Neural crest cell (in vitro differentiated cells): ENCODE measurements at regions not wholly inside any gene's neighbourhood (a gene's known extent, or its start where the extent isn't known, plus 50 kb on each side); places are given as distances from the start of the nearest gene placed in this dataset.

Source experiments
- DNase-seq: peaks from one replicate; pipeline ENCODE4 v3.0.0; 2021; ENCODE audit warnings: low read depth, mixed read lengths, low spot score
- H3K27ac Mint-ChIP-seq: one replicate; pipeline ENCODE4 v1.8.0; 2021; ENCODE audit warnings: mild to moderate bottlenecking, mixed read lengths; ENCODE audit not compliant: unreplicated experiment
- H3K27me3 Mint-ChIP-seq: 2 replicates; pipeline ENCODE4 v1.8.0; 2021; ENCODE audit warnings: low read depth, mild to moderate bottlenecking, mixed read lengths
- H3K36me3 Mint-ChIP-seq: 2 replicates; pipeline ENCODE4 v1.8.0; 2021; ENCODE audit warnings: low read depth, mild to moderate bottlenecking, mixed read lengths
- H3K4me1 Mint-ChIP-seq: 2 replicates; pipeline ENCODE4 v1.8.0; 2021; ENCODE audit warnings: mixed read lengths
- H3K4me3 Mint-ChIP-seq: one replicate; pipeline ENCODE4 v1.8.0; 2021; ENCODE audit warnings: mild to moderate bottlenecking, mixed read lengths
- H3K9me3 Mint-ChIP-seq: 2 replicates; pipeline ENCODE4 v1.8.0; 2021; ENCODE audit warnings: mixed read lengths
- TF ChIP-seq, protein P1 (sequence below): fragments of 200-600 bp; sonication (generic); conservative IDR thresholded peaks from 2 replicates; pipeline ENCODE4 v1.5.0; 2021; ENCODE audit warnings: antibody characterized with exemption, mild to moderate bottlenecking

DNA sequence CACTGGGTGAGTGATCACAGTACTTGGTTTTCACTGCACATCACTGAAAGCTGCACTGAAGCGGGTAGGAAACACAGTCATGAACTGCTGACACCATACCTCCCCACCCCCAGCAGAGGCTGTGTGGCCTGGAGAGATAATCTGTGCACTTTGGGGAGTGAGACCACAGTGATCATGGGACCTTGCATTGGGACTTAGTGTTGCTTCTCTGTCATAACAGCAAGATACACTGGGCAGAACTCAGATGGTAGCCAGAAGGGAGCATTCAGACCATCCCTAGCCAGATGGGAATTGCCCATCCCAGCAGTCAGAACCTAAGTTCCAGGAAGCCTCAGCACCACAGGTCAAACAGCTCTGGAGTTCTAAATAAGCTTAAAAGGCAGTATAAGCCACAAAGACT is 346.4 kb upstream of the TMEM229A start:
- no peak overlapping the region for H3K4me3 Mint-ChIP-seq

DNA sequence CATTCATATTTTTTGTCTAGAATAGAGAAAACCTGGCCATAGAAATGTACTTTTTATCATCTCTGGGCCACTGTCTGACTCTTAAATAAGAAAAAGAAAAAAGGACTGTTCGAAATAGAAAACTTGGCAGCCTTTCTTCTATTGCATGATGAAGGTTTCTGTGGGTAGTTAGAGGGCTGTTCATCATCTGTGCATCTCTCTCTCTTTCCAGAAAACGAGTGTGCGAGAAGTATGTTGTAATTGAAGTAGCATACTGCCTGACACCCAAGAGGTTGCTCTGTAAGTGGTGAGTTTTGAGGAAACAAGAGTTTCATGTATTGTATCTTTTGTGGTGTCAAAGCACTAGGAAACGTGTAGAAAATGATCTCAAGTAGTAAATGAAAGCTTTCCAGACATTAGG is 343.2 kb upstream of the TMEM229A start:
- TF ChIP-seq, protein P1, sequence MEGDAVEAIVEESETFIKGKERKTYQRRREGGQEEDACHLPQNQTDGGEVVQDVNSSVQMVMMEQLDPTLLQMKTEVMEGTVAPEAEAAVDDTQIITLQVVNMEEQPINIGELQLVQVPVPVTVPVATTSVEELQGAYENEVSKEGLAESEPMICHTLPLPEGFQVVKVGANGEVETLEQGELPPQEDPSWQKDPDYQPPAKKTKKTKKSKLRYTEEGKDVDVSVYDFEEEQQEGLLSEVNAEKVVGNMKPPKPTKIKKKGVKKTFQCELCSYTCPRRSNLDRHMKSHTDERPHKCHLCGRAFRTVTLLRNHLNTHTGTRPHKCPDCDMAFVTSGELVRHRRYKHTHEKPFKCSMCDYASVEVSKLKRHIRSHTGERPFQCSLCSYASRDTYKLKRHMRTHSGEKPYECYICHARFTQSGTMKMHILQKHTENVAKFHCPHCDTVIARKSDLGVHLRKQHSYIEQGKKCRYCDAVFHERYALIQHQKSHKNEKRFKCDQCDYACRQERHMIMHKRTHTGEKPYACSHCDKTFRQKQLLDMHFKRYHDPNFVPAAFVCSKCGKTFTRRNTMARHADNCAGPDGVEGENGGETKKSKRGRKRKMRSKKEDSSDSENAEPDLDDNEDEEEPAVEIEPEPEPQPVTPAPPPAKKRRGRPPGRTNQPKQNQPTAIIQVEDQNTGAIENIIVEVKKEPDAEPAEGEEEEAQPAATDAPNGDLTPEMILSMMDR, result no peak
- Mint-ChIP-seq H3K9me3 (no peaks in the 10 kb centered on the region), H3K36me3 (no peaks in the 10 kb centered on the region), H3K27ac (no peak overlapping the region), H3K4me3 (no peak overlapping the region), H3K4me1 (peaks cover 26% of the 10 kb centered on the region), H3K27me3 (no peaks in the 10 kb centered on the region)
- no peak for DNase-seq

More for the DNA sequence above, 346.4 kb upstream of the TMEM229A start:
- Mint-ChIP-seq H3K9me3 (peaks cover 4% of the 10 kb centered on the region), H3K4me1 (peaks cover 21% of the 10 kb centered on the region), H3K27me3 (no peaks in the 10 kb centered on the region), H3K36me3 (no peaks in the 10 kb centered on the region), H3K27ac (no peak overlapping the region)
- DNase-seq, result no peak
- TF ChIP-seq, protein P1, result no peak

DNA sequence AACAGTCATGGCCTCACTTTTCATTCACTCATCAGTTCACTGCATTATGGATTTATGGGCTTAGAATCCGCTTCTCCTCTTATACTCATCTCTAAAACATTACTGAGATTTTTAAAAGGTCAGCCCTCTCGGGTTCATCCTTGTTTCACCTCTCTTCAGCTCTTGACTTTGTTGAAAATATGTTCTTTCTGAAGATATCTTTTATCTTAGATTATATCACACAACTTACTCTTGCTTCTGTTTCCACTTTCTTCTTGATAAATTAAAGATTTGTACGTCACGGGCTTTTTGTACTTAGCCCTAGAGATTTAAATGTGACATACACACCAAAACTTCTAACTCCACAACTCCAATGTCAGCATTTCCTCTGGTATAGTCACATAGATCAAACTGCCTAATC is 342.5 kb upstream of the TMEM229A start:
- no peak for DNase-seq
- Mint-ChIP-seq H3K27ac (no peak overlapping the region), H3K9me3 (no peaks in the 10 kb centered on the region), H3K27me3 (no peaks in the 10 kb centered on the region), H3K36me3 (no peaks in the 10 kb centered on the region), H3K4me3 (no peak overlapping the region), H3K4me1 (peaks cover 26% of the 10 kb centered on the region)
- TF ChIP-seq, protein P1, result no peak

DNA sequence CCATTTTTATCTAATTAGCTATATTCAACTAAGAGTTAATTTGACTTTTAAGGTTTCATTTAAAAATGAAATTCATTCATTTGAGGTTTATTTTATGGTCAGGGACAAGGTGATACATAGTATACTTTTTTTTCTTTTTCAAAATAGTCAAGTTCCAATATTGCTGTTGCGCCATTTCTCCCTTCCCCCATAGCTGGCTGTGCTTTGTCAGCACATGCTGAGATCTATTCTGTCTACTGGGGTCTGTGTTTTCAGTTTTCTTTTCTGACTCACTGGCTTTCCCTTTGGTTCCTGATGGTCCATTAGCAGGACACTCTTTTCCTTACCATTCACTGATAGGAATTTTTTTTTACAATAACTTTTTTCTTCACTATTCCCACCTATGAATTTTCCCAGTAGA is 336.4 kb upstream of the TMEM229A start:
- peaks cover 11% of the 10 kb centered on the region for H3K4me1 Mint-ChIP-seq
- no peak for DNase-seq
- H3K27me3 Mint-ChIP-seq, result no peaks in the 10 kb centered on the region
- no peak overlapping the region for H3K4me3 Mint-ChIP-seq
- TF ChIP-seq, protein P1, result no peak
- H3K27ac Mint-ChIP-seq, result no peak overlapping the region
- peaks cover 6% of the 10 kb centered on the region for H3K9me3 Mint-ChIP-seq
- H3K36me3 Mint-ChIP-seq, result no peaks in the 10 kb centered on the region

DNA sequence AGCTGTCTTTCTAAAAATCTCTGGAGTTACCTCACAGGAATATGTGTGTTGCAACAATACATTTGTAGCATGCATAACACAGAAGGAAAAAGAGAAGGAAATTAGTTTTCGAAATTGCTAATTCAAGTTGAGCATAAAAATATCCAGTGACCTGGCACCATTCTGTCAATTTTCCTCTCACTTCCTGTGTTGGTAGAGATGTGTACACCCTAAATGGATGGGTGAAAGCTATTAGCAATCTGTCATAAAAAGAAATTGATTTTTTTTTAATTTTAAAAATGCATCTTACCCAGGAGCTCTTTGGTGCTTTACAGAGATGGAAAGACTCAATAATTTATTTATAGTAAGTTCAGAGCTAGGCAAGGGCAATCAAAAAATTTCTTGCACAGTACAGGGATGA is 333.3 kb upstream of the TMEM229A start:
- TF ChIP-seq, protein P1, result no peak

DNA sequence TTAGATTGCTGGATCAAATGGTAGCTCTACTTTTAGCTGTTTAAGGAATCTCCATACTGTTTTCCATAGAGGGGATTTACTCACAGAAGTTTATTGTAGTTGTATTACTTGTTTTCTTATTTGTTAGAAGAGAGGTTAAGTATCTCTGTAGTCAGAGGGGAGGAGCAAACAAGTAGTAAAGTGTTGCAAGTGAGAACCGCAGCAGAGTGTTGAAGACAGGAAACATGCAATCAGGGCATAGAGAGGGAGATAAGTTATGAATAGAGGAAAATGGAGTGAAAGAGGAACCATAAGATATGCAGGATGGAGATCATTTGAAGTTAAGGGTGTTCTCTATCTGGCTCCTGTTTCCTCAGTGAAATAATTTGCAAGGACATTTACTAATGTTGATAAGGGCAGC is 331.4 kb upstream of the TMEM229A start:
- H3K27ac Mint-ChIP-seq, result no peak overlapping the region
- H3K4me1 Mint-ChIP-seq, result peaks cover under 1% of the 10 kb centered on the region
- H3K9me3 Mint-ChIP-seq, result peaks cover 14% of the 10 kb centered on the region
- DNase-seq, result no peak
- TF ChIP-seq, protein P1, result no peak
- no peak overlapping the region for H3K4me3 Mint-ChIP-seq
- H3K27me3 Mint-ChIP-seq, result no peaks in the 10 kb centered on the region
- H3K36me3 Mint-ChIP-seq, result no peaks in the 10 kb centered on the region

More for the DNA sequence above, 333.3 kb upstream of the TMEM229A start:
- Mint-ChIP-seq H3K27ac (no peak overlapping the region), H3K4me3 (no peak overlapping the region), H3K4me1 (peaks cover 6% of the 10 kb centered on the region), H3K9me3 (peaks cover 13% of the 10 kb centered on the region), H3K36me3 (no peaks in the 10 kb centered on the region), H3K27me3 (no peaks in the 10 kb centered on the region)
- DNase-seq, result no peak
